Nephron progenitor cell (in vitro differentiated cells): ENCODE measurements at regions not wholly inside any gene's neighbourhood (a gene's known extent, or its start where the extent isn't known, plus 50 kb on each side); places are given as distances from the start of the nearest gene placed in this dataset.

ENCODE experiments used
- DNase-seq: peaks from one replicate; pipeline ENCODE4 v3.0.0; 2021
- H3K27ac Mint-ChIP-seq: 2 replicates; pipeline ENCODE4 v1.8.0; 2021; ENCODE audit warnings: mild to moderate bottlenecking, moderate library complexity, mixed read lengths
- H3K27me3 Mint-ChIP-seq: 2 replicates; pipeline ENCODE4 v1.8.0; 2021; ENCODE audit warnings: mild to moderate bottlenecking, low read depth, mixed read lengths; ENCODE audit not compliant: poor library complexity
- H3K36me3 Mint-ChIP-seq: 2 replicates; pipeline ENCODE4 v1.8.0; 2021; ENCODE audit warnings: low read depth, mixed read lengths
- H3K4me1 Mint-ChIP-seq: 2 replicates; pipeline ENCODE4 v1.8.0; 2021; ENCODE audit warnings: mixed read lengths
- H3K4me3 Mint-ChIP-seq: 2 replicates; pipeline ENCODE4 v1.8.0; 2021; ENCODE audit warnings: mild to moderate bottlenecking, moderate library complexity, mixed read lengths
- H3K9me3 Mint-ChIP-seq: 2 replicates; pipeline ENCODE4 v1.8.0; 2021; ENCODE audit warnings: mild to moderate bottlenecking, moderate library complexity, mixed read lengths
- TF ChIP-seq, protein P1 (sequence below): fragments of 200-600 bp; sonication (generic); IDR thresholded peaks from 2 replicates; pipeline ENCODE4 v1.5.0; 2021; ENCODE audit warnings: antibody characterized with exemption

DNA sequence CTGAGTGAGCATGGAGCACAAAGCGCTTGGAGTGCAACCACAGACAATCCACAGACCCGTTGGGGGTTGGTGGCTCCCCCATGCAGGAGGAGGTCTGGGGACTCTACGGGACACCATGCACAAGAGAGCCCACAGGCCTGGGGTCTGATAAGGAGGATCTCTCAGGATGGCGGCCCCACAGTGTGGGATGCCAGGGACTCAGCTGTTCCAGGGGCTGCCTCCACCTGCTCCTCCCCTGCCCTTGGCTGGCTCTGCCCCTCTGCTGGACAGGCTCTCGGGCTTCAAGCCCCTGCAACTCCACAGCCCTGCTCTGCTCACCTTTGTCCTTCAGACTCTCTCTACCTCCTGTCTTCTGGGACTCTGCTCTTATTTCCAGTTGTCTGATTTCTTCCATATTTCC is 184.5 kb upstream of the CHRNA7 start:
- Mint-ChIP-seq H3K9me3 (peaks cover 30% of the 10 kb centered on the region), H3K4me1 (peaks cover 15% of the 10 kb centered on the region), H3K27me3 (peaks cover 8% of the 10 kb centered on the region), H3K36me3 (no peaks in the 10 kb centered on the region), H3K27ac (no peak overlapping the region), H3K4me3 (no peak overlapping the region)
- no peak for DNase-seq
- TF ChIP-seq, protein P1, sequence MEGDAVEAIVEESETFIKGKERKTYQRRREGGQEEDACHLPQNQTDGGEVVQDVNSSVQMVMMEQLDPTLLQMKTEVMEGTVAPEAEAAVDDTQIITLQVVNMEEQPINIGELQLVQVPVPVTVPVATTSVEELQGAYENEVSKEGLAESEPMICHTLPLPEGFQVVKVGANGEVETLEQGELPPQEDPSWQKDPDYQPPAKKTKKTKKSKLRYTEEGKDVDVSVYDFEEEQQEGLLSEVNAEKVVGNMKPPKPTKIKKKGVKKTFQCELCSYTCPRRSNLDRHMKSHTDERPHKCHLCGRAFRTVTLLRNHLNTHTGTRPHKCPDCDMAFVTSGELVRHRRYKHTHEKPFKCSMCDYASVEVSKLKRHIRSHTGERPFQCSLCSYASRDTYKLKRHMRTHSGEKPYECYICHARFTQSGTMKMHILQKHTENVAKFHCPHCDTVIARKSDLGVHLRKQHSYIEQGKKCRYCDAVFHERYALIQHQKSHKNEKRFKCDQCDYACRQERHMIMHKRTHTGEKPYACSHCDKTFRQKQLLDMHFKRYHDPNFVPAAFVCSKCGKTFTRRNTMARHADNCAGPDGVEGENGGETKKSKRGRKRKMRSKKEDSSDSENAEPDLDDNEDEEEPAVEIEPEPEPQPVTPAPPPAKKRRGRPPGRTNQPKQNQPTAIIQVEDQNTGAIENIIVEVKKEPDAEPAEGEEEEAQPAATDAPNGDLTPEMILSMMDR: no peak

DNA sequence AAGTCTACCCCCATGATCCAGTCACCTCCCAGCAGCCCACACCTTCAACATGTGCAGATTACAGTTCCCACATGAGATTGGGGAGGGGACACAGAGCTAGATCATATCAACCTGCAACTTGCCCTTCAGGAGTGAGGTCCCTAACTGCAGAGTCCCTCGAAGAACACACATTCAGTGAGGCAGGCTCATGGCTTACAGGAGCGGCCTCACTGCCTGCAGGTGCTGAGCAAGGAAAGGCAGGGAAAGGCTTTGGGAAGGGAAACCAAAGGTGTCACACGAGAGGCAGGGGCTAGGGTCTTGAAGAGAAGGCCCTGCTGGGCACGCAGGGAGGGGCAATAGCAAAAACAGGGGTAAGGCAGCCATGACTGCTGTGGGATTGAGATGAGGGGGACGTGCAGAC is 182.4 kb upstream of the CHRNA7 start:
- peaks cover 43% of the 10 kb centered on the region for H3K9me3 Mint-ChIP-seq
- DNase-seq: no peak
- H3K27ac Mint-ChIP-seq: no peak overlapping the region
- TF ChIP-seq, protein P1: no peak
- H3K36me3 Mint-ChIP-seq: no peaks in the 10 kb centered on the region
- H3K4me1 Mint-ChIP-seq: peaks cover 9% of the 10 kb centered on the region
- H3K4me3 Mint-ChIP-seq: no peak overlapping the region
- H3K27me3 Mint-ChIP-seq: peaks cover 12% of the 10 kb centered on the region

DNA sequence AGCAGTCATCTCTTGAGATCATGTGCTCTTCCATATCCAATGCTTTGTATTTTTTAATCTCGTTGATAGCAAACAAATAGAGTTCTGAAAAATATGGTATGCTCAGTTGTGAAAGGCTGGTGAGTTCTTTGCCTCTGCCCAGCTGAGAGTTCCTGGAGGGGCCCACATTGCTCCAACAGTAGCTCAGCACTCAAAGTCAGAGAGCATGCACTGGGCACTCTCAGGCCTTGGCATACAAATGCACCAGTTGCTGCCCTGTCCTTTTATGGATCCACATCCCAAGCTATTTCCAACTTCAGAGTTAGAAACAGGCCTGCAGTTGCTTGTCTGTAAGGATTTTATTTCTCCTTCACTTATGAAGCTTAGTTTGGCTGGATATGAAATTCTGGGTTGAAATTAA is 181.7 kb upstream of the CHRNA7 start:
- TF ChIP-seq, protein P1: no peak
- peaks cover 4% of the 10 kb centered on the region for H3K4me1 Mint-ChIP-seq
- H3K27me3 Mint-ChIP-seq: peaks cover 12% of the 10 kb centered on the region
- no peak overlapping the region for H3K4me3 Mint-ChIP-seq
- no peak overlapping the region for H3K27ac Mint-ChIP-seq
- no peaks in the 10 kb centered on the region for H3K36me3 Mint-ChIP-seq
- H3K9me3 Mint-ChIP-seq: peaks cover 50% of the 10 kb centered on the region
- no peak for DNase-seq

DNA sequence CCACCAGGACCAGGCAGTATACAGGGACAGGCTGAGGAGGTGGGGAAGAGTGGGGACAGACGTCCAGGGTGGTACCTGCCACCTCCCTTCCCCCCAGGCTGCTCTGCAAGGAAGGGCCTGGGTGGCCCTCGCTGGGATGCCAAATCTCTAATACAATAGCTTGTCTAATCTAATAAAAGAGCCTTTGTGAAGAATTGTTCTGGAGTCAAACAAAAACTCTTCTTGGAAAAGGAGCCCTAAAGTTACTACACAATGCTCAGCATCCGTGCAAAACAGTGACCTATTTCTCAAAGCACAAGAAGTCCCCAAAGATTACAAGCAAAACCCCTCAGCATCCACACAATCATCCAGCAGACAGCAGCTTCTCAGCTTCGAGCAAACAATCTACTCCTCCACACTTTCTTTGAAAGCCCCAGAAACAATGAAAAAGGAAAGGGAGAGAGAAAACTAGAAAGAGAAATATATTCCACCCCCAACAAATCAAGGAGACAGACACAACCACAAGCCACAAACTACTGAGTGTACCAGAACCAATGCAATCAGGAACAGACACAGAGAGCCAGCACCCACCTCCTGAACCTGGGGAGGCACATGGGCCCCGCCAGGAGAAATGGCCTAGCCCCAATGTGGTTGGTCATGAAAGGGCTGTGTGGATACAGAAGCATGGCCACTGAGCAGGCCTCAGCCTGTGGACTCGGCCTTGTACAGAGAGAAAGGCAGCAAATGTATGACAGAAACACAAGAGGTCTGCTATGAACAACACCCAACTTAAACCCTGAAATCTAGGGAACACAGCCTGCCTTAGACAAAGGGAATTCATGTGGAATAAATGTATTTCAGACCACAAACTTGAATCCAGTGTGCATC is 177.1 kb upstream of the CHRNA7 start:
- TF ChIP-seq, protein P1: no peak
- Mint-ChIP-seq H3K4me3 (no peak overlapping the region), H3K27me3 (peaks cover 9% of the 10 kb centered on the region), H3K36me3 (no peaks in the 10 kb centered on the region), H3K4me1 (no peaks in the 10 kb centered on the region), H3K27ac (no peak overlapping the region), H3K9me3 (peaks cover 50% of the 10 kb centered on the region)
- DNase-seq: no peak

DNA sequence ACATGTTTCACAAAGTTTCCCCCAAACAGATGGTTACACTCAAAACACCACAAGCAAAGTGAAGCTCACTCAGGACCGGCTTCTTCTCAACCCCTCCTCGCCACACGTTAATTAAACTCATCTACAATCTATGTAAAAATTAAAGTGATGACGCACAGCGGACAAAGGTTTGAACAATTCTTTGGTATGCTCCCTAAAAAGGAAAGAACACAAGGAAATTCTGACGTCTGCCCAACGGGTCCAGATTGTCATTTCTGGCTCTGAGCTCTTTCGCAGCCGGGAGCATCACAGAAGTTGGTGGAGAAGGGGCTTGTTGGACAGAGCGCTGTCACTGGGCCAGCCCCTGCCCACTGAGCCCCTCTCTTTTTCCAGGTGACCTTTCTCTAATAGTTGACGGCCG is 173.7 kb upstream of the CHRNA7 start:
- H3K9me3 Mint-ChIP-seq: peaks cover 23% of the 10 kb centered on the region
- H3K27ac Mint-ChIP-seq: no peak overlapping the region
- H3K36me3 Mint-ChIP-seq: no peaks in the 10 kb centered on the region
- H3K4me3 Mint-ChIP-seq: no peak overlapping the region
- no peak for DNase-seq
- peaks cover 3% of the 10 kb centered on the region for H3K27me3 Mint-ChIP-seq
- no peaks in the 10 kb centered on the region for H3K4me1 Mint-ChIP-seq
- TF ChIP-seq, protein P1: no peak

DNA sequence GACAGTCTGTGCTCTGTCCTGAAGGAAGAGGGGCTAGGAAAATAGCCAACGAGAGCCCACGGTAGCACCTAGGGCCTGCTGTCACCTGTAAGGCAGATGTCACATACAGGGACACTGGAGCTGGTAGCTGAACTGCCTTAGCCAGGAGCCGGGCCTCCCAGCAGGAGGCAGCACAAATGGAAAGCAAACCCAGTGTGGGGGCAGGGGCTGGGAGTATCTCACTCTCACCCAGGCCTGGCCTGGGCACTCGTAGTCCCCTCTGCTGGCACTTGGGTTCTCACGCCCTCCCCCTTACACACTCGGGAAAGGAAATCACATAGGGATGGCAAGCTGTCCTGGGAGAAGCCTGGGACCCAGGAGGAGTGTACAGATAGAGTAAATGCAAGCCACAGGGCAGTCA is 173.1 kb upstream of the CHRNA7 start:
- Mint-ChIP-seq H3K9me3 (peaks cover 24% of the 10 kb centered on the region), H3K4me1 (no peaks in the 10 kb centered on the region), H3K4me3 (no peak overlapping the region), H3K27me3 (peaks cover 3% of the 10 kb centered on the region), H3K36me3 (peaks cover 2% of the 10 kb centered on the region), H3K27ac (no peak overlapping the region)
- no peak for DNase-seq
- TF ChIP-seq, protein P1: no peak
